GM23338 (cell line): ENCODE measurements at regions not wholly inside any gene's neighbourhood (a gene's known extent, or its start where the extent isn't known, plus 50 kb on each side); places are given as distances from the start of the nearest gene placed in this dataset.
"Not testable (repeated sequence)": the region's sequence is repeated elsewhere in the genome, so short reads cannot be mapped to it uniquely, and the experiment has no call there.

Source experiments
- ATAC-seq: fragments of 200-7000 bp; cut with Tn5 transposase; 3 replicates; pipeline ENCODE4 v1.9.1; 2020
- DNase-seq: peaks from one replicate; pipeline ENCODE4 v3.0.0-alpha.2; 2015; ENCODE audit warnings: low spot score
- H2AFZ ChIP-seq: fragments of 200-600 bp; sonication (generic); 2 replicates; pipeline ENCODE4 v1.8.0; 2016; ENCODE audit warnings: antibody characterized with exemption, mild to moderate bottlenecking, moderate library complexity
- H3F3A ChIP-seq: fragments of 200-600 bp; sonication (generic); replicated peaks from 2 replicates; pipeline ENCODE4 v1.8.0; 2017; ENCODE audit warnings: antibody characterized with exemption, mixed run types, low read depth
- H3K27ac ChIP-seq: fragments of 200-600 bp; sonication (generic); 2 replicates; pipeline ENCODE4 v1.6.1; 2016; ENCODE audit warnings: low read depth
- H3K27me3 ChIP-seq: fragments of 200-600 bp; sonication (generic); 2 replicates; pipeline ENCODE4 v1.8.0; 2016; ENCODE audit warnings: mild to moderate bottlenecking, mixed run types, moderate library complexity; ENCODE audit not compliant: insufficient read depth
- H3K36me3 ChIP-seq: fragments of 200-600 bp; sonication (generic); 2 replicates; pipeline ENCODE4 v1.8.0; 2016; ENCODE audit warnings: mild to moderate bottlenecking; ENCODE audit not compliant: insufficient read depth
- H3K4me1 ChIP-seq: fragments of 200-600 bp; sonication (generic); 2 replicates; pipeline ENCODE4 v1.8.0; 2016; ENCODE audit warnings: mild to moderate bottlenecking, moderate library complexity; ENCODE audit not compliant: insufficient read depth
- H3K4me2 ChIP-seq: fragments of 200-600 bp; sonication (generic); 2 replicates; pipeline ENCODE4 v1.7.1; 2017; ENCODE audit warnings: mixed run types
- H3K4me3 ChIP-seq: fragments of 200-600 bp; sonication (generic); 2 replicates; pipeline ENCODE4 v1.6.1; 2016; ENCODE audit warnings: mixed run types
- H3K79me2 ChIP-seq: fragments of 200-600 bp; sonication (generic); replicated peaks from 2 replicates; pipeline ENCODE4 v1.8.0; 2017; ENCODE audit warnings: mild to moderate bottlenecking; ENCODE audit not compliant: insufficient read depth
- H3K9me2 ChIP-seq: fragments of 200-600 bp; sonication (generic); 2 replicates; pipeline ENCODE4 v1.8.0; 2017; ENCODE audit not compliant: insufficient read depth
- H4K20me1 ChIP-seq: fragments of 200-600 bp; sonication (generic); replicated peaks from 2 replicates; pipeline ENCODE4 v1.8.0; 2017; ENCODE audit warnings: mild to moderate bottlenecking; ENCODE audit not compliant: insufficient read depth
- H3K27ac Mint-ChIP-seq: 2 replicates; pipeline ENCODE4 v1.8.0; 2020; ENCODE audit warnings: inconsistent platforms, mild to moderate bottlenecking, moderate library complexity, mixed read lengths
- H3K27me3 Mint-ChIP-seq: 3 replicates; pipeline ENCODE4 v1.8.0; 2022; ENCODE audit warnings: low read depth, mild to moderate bottlenecking, moderate library complexity, mixed read lengths, inconsistent platforms; ENCODE audit not compliant: insufficient read depth, poor library complexity
- H3K36me3 Mint-ChIP-seq: 3 replicates; pipeline ENCODE4 v1.8.0; 2021; ENCODE audit warnings: low read depth, mild to moderate bottlenecking, inconsistent platforms, moderate library complexity, mixed read lengths
- H3K4me1 Mint-ChIP-seq: 3 replicates; pipeline ENCODE4 v1.8.0; 2020; ENCODE audit warnings: mild to moderate bottlenecking, inconsistent platforms, mixed read lengths
- H3K4me3 Mint-ChIP-seq: 3 replicates; pipeline ENCODE4 v1.8.0; 2021; ENCODE audit warnings: moderate library complexity, mild to moderate bottlenecking, inconsistent platforms, mixed read lengths
- H3K9me3 Mint-ChIP-seq: 3 replicates; pipeline ENCODE4 v1.8.0; 2020; ENCODE audit warnings: moderate library complexity, mild to moderate bottlenecking, inconsistent platforms, mixed read lengths
- TF ChIP-seq, protein P1 (sequence below): fragments of 250-450 bp; sonication (Bioruptor Pico); IDR thresholded peaks from 2 replicates; pipeline ENCODE4 v1.5.0; 2020; ENCODE audit warnings: mild to moderate bottlenecking, moderate library complexity

DNA sequence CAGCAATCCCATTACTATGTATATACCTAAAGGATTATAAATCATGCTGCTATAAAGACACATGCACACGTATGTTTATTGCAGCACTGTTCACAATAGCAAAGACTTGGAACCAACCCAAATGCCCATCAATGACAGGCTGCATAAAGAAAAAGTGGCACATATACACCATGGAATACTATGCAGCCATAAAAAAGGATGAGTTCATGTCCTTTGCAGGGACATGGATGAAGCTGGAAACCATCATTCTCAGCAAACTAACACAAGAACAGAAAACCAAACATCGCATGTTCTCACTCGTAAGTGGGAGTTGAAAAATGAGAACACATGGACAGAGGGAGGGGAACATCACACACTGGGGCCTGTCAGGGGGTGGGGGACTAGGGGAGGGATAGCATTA, 71.2 kb upstream of the GPRC5B start:
- not testable (repeated sequence) for H3K27me3 Mint-ChIP-seq, H3F3A ChIP-seq, H3K27me3 ChIP-seq, ATAC-seq, H4K20me1 ChIP-seq, H3K4me3 ChIP-seq, H3K36me3 ChIP-seq, H3K27ac Mint-ChIP-seq, H3K4me2 ChIP-seq, H2AFZ ChIP-seq, H3K9me2 ChIP-seq, H3K4me3 Mint-ChIP-seq, DNase-seq, H3K79me2 ChIP-seq
- Mint-ChIP-seq H3K9me3 (peaks cover 19% of the 10 kb centered on the region; the same call in 2 of the 3 replicates), H3K4me1 (peaks cover 46% of the 10 kb centered on the region), H3K36me3 (peaks cover 13% of the 10 kb centered on the region; the same call in 2 of the 3 replicates)
- Histone ChIP-seq H3K27ac (peak overlapping the region; percentile 79), H3K4me1 (peaks cover 27% of the 10 kb centered on the region)

DNA sequence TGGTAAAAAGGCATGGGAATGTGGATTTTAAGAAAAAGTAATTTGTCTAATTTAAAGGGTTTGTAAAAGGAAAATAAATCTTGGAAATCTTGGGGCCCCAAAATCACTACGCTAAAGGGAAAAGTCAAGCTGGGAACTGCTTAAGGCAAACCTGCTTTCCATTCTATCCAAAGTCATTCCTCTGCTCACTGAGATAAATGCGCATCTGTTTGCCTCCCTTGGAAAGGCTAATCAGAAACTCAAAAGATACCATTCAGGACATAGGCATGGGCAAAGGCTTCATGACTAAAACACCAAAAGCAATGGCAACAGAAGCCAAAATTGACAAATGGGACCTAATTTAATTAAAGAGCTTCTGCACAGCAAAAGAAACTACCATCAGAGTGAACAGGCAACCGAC, 70.4 kb upstream of the GPRC5B start:
- not testable (repeated sequence) for H3K4me3 Mint-ChIP-seq, H2AFZ ChIP-seq, H3K4me3 ChIP-seq, H3K27me3 Mint-ChIP-seq, H3K36me3 ChIP-seq, H3F3A ChIP-seq, H3K79me2 ChIP-seq, H3K27me3 ChIP-seq, H3K9me2 ChIP-seq, H4K20me1 ChIP-seq
- TF ChIP-seq, protein P1, sequence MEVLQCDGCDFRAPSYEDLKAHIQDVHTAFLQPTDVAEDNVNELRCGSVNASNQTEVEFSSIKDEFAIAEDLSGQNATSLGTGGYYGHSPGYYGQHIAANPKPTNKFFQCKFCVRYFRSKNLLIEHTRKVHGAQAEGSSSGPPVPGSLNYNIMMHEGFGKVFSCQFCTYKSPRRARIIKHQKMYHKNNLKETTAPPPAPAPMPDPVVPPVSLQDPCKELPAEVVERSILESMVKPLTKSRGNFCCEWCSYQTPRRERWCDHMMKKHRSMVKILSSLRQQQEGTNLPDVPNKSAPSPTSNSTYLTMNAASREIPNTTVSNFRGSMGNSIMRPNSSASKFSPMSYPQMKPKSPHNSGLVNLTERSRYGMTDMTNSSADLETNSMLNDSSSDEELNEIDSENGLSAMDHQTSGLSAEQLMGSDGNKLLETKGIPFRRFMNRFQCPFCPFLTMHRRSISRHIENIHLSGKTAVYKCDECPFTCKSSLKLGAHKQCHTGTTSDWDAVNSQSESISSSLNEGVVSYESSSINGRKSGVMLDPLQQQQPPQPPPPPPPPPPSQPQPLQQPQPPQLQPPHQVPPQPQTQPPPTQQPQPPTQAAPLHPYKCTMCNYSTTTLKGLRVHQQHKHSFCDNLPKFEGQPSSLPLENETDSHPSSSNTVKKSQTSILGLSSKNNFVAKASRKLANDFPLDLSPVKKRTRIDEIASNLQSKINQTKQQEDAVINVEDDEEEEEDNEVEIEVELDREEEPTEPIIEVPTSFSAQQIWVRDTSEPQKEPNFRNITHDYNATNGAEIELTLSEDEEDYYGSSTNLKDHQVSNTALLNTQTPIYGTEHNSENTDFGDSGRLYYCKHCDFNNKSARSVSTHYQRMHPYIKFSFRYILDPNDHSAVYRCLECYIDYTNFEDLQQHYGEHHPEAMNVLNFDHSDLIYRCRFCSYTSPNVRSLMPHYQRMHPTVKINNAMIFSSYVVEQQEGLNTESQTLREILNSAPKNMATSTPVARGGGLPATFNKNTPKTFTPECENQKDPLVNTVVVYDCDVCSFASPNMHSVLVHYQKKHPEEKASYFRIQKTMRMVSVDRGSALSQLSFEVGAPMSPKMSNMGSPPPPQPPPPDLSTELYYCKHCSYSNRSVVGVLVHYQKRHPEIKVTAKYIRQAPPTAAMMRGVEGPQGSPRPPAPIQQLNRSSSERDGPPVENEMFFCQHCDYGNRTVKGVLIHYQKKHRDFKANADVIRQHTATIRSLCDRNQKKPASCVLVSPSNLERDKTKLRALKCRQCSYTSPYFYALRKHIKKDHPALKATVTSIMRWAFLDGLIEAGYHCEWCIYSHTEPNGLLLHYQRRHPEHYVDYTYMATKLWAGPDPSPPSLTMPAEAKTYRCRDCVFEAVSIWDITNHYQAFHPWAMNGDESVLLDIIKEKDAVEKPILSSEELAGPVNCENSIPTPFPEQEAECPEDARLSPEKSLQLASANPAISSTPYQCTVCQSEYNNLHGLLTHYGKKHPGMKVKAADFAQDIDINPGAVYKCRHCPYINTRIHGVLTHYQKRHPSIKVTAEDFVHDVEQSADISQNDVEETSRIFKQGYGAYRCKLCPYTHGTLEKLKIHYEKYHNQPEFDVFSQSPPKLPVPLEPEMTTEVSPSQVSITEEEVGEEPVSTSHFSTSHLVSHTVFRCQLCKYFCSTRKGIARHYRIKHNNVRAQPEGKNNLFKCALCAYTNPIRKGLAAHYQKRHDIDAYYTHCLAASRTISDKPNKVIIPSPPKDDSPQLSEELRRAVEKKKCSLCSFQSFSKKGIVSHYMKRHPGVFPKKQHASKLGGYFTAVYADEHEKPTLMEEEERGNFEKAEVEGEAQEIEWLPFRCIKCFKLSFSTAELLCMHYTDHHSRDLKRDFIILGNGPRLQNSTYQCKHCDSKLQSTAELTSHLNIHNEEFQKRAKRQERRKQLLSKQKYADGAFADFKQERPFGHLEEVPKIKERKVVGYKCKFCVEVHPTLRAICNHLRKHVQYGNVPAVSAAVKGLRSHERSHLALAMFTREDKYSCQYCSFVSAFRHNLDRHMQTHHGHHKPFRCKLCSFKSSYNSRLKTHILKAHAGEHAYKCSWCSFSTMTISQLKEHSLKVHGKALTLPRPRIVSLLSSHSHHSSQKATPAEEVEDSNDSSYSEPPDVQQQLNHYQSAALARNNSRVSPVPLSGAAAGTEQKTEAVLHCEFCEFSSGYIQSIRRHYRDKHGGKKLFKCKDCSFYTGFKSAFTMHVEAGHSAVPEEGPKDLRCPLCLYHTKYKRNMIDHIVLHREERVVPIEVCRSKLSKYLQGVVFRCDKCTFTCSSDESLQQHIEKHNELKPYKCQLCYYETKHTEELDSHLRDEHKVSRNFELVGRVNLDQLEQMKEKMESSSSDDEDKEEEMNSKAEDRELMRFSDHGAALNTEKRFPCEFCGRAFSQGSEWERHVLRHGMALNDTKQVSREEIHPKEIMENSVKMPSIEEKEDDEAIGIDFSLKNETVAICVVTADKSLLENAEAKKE (CRISPR knock-in tag): peak; percentile 51; the same call in 1 of the 2 replicates
- DNase-seq (peak; percentile 51), ATAC-seq (peak; percentile 73)
- peak overlapping the region; percentile 18; the same call in 1 of the 2 replicates for H3K4me2 ChIP-seq
- H3K36me3 Mint-ChIP-seq: peaks cover 13% of the 10 kb centered on the region; the same call in 2 of the 3 replicates
- H3K4me1 Mint-ChIP-seq: peaks cover 41% of the 10 kb centered on the region
- H3K9me3 Mint-ChIP-seq: peaks cover 19% of the 10 kb centered on the region; the same call in 2 of the 3 replicates
- peak overlapping the region; percentile 79 for H3K27ac ChIP-seq
- peaks cover 19% of the 10 kb centered on the region for H3K4me1 ChIP-seq
- peak overlapping the region; percentile 88 for H3K27ac Mint-ChIP-seq
